ENCODE measurements at regions not wholly inside any gene's neighbourhood (a gene's known extent, or its start where the extent isn't known, plus 50 kb on each side); places are given as distances from the start of the nearest gene placed in this dataset.
A peak's percentile ranks its signal among the peaks of the same experiment; 100 is the strongest.
"Not testable (repeated sequence)": the region's sequence is repeated elsewhere in the genome, so short reads cannot be mapped to it uniquely, and the experiment has no call there.

GRCh38 chr4:13794819-13795565 is 167.5 kb upstream of the BOD1L1 start:
- Histone ChIP-seq H3K4me3 (ENCODE audit: low read length) (no peak overlapping the region), H3K27me3 (ENCODE audit: control insufficient read depth, insufficient read depth, low read length) (no peaks in the 10 kb centered on the region), H3K9me3 (ENCODE audit: control insufficient read depth, insufficient read depth, low read length) (no peaks in the 10 kb centered on the region), H3K27ac (ENCODE audit: low read length) (no peak overlapping the region), H3K4me1 (ENCODE audit: control insufficient read depth, insufficient read depth, low read length) (no peaks in the 10 kb centered on the region), H3K36me3 (ENCODE audit: control insufficient read depth, insufficient read depth, low read length) (no peaks in the 10 kb centered on the region)
- WGBS (ENCODE audit: insufficient coverage, insufficient read length): no CpG with 5 or more reads among the region's 2 CpGs
- DNase-seq (ENCODE audit: low read depth, low spot score): no peak

DNA sequence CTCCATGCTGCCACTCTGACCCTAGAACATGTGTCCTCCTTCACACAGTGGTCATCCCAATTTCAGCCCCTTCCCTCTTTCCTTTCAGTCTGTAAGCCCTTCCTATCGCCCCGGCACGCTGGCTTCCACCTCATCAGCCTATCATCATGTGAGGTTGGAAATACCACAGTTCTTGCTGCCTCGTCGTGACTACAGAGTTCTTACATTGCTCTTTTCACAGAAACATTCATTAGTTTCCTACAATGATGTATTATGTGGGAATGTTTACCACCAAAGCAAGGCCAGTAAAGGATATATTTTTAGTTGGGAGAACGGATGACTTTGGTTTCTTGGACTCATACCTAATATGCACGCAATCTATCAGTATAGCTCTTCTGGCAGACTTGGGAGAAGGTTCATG is 169.5 kb upstream of the BOD1L1 start:
- H3K36me3 ChIP-seq (ENCODE audit: control insufficient read depth, insufficient read depth, low read length): no peaks in the 10 kb centered on the region
- no peaks in the 10 kb centered on the region for H3K9me3 ChIP-seq (ENCODE audit: control insufficient read depth, insufficient read depth, low read length)
- no peaks in the 10 kb centered on the region for H3K4me1 ChIP-seq (ENCODE audit: control insufficient read depth, insufficient read depth, low read length)
- DNase-seq (ENCODE audit: low read depth, low spot score): no peak
- no CpG with 5 or more reads among the region's 7 CpGs for WGBS (ENCODE audit: insufficient coverage, insufficient read length)
- no peak overlapping the region for H3K27ac ChIP-seq (ENCODE audit: low read length)
- no peaks in the 10 kb centered on the region for H3K27me3 ChIP-seq (ENCODE audit: control insufficient read depth, insufficient read depth, low read length)
- no peak overlapping the region for H3K4me3 ChIP-seq (ENCODE audit: low read length)

DNA sequence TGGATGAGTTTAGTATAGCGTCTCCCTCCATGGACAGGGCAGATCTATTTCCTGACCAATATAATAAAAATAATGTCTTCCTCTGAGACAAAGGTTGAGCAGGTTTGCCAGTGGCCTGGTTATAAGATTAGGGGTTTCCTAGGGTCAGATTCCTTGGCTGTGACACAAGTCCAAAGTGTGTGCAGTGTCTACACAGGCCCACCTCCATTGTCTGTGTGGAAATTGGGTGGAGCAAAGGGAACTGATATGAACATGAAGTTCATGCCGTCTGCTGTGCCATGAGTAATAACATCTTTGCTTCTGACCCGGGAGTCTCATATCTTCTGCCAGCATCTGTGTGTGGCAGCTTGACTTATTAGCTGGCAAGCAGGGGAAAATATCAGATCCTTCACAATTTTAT is 187.7 kb upstream of the BOD1L1 start:
- H3K27me3 ChIP-seq (ENCODE audit: control insufficient read depth, insufficient read depth, low read length): no peaks in the 10 kb centered on the region
- no peak overlapping the region for H3K27ac ChIP-seq (ENCODE audit: low read length)
- H3K36me3 ChIP-seq (ENCODE audit: control insufficient read depth, insufficient read depth, low read length): no peaks in the 10 kb centered on the region
- no peak overlapping the region for H3K4me3 ChIP-seq (ENCODE audit: low read length)
- no CpG with 5 or more reads among the region's 3 CpGs for WGBS (ENCODE audit: insufficient coverage, insufficient read length)
- DNase-seq (ENCODE audit: low read depth, low spot score): no peak
- H3K4me1 ChIP-seq (ENCODE audit: control insufficient read depth, insufficient read depth, low read length): no peaks in the 10 kb centered on the region
- no peaks in the 10 kb centered on the region for H3K9me3 ChIP-seq (ENCODE audit: control insufficient read depth, insufficient read depth, low read length)

GRCh38 chr4:13816472-13816871 is 188.9 kb upstream of the BOD1L1 start:
- no peaks in the 10 kb centered on the region for H3K36me3 ChIP-seq (ENCODE audit: control insufficient read depth, insufficient read depth, low read length)
- H3K27ac ChIP-seq (ENCODE audit: low read length): no peak overlapping the region
- H3K9me3 ChIP-seq (ENCODE audit: control insufficient read depth, insufficient read depth, low read length): no peaks in the 10 kb centered on the region
- H3K27me3 ChIP-seq (ENCODE audit: control insufficient read depth, insufficient read depth, low read length): no peaks in the 10 kb centered on the region
- H3K4me1 ChIP-seq (ENCODE audit: control insufficient read depth, insufficient read depth, low read length): no peaks in the 10 kb centered on the region
- DNase-seq (ENCODE audit: low read depth, low spot score): no peak
- H3K4me3 ChIP-seq (ENCODE audit: low read length): no peak overlapping the region

DNA sequence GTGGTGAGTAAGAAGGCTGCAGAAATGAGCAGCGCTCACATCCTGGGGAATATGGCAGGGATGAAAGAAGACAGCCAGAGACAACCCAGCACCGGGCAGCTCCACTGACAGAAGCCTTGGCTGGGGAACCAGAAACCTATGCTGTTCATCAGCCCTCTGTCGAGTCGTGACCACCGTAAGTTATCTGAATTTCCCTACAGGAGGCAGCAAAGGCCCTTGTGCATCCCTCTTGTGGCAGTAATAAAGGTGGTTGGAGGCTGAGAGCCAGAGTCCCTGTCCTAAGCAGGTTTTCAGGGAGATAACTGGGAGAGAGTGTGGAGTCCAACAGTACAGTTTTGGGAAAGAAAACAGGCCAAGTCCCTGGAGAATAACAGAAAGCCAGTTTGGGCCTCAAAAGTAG is 194.0 kb upstream of the BOD1L1 start:
- Histone ChIP-seq H3K4me1 (ENCODE audit: control insufficient read depth, insufficient read depth, low read length) (no peaks in the 10 kb centered on the region), H3K27me3 (ENCODE audit: control insufficient read depth, insufficient read depth, low read length) (no peaks in the 10 kb centered on the region), H3K4me3 (ENCODE audit: low read length) (no peak overlapping the region), H3K27ac (ENCODE audit: low read length) (no peak overlapping the region), H3K36me3 (ENCODE audit: control insufficient read depth, insufficient read depth, low read length) (no peaks in the 10 kb centered on the region), H3K9me3 (ENCODE audit: control insufficient read depth, insufficient read depth, low read length) (no peaks in the 10 kb centered on the region; the same call in 1 of the 2 replicates)
- no CpG with 5 or more reads among the region's 5 CpGs for whole genome bisulfite sequencing (ENCODE audit: insufficient coverage, insufficient read length)
- peak; percentile 29 for DNase-seq (ENCODE audit: low read depth, low spot score)

DNA sequence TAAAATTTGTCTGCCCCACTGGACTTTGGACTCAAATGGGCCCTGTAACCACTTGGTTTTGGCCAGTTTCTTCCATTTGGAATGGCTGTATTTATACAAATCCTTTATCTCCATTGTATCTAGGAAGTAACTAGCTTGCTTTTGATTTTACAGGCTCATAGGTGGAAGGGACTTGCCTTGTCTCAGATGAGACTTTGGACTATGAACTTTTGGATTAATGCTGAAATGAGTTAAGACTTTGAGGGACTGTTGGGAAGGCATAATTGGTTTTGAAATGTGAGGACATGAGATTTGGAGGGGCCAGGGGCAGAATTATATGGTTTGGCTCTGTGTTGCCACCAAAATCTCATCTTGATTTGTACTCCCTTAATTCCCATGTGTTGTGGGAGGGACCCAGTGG is 198.3 kb upstream of the BOD1L1 start:
- H3K4me3 ChIP-seq (ENCODE audit: low read length); H3K36me3 ChIP-seq (ENCODE audit: control insufficient read depth, insufficient read depth, low read length); H3K9me3 ChIP-seq (ENCODE audit: control insufficient read depth, insufficient read depth, low read length); H3K27ac ChIP-seq (ENCODE audit: low read length); H3K27me3 ChIP-seq (ENCODE audit: control insufficient read depth, insufficient read depth, low read length); DNase-seq (ENCODE audit: low read depth, low spot score); H3K4me1 ChIP-seq (ENCODE audit: control insufficient read depth, insufficient read depth, low read length): not testable (repeated sequence)

DNA sequence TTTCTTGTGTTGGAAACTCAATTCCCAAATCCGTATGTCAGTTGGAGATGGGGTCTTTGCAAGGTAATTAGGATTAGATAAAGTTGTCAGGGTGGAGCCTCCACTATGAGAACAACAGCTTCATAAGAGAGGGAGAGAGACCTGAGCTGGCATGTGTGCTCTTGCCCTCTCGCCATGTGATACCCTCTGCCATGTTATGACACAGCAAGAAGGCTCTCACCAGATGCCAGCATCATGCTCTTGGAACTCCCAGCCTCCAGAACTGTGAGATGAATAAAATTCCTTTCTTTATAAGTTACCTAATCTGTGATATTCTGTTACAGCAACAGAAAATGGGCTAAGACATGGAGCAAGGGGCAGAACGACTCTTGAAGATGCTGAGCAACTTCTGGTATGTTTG is 201.9 kb upstream of the BOD1L1 start:
- no peak for DNase-seq (ENCODE audit: low read depth, low spot score)
- no CpG with 5 or more reads among the region's 3 CpGs for WGBS (ENCODE audit: insufficient coverage, insufficient read length)
- no peak overlapping the region for H3K4me3 ChIP-seq (ENCODE audit: low read length)
- no peaks in the 10 kb centered on the region; the same call in 1 of the 2 replicates for H3K9me3 ChIP-seq (ENCODE audit: control insufficient read depth, insufficient read depth, low read length)
- no peak overlapping the region for H3K27ac ChIP-seq (ENCODE audit: low read length)
- H3K27me3 ChIP-seq (ENCODE audit: control insufficient read depth, insufficient read depth, low read length): no peaks in the 10 kb centered on the region
- H3K36me3 ChIP-seq (ENCODE audit: control insufficient read depth, insufficient read depth, low read length): no peaks in the 10 kb centered on the region
- no peaks in the 10 kb centered on the region for H3K4me1 ChIP-seq (ENCODE audit: control insufficient read depth, insufficient read depth, low read length)

DNA sequence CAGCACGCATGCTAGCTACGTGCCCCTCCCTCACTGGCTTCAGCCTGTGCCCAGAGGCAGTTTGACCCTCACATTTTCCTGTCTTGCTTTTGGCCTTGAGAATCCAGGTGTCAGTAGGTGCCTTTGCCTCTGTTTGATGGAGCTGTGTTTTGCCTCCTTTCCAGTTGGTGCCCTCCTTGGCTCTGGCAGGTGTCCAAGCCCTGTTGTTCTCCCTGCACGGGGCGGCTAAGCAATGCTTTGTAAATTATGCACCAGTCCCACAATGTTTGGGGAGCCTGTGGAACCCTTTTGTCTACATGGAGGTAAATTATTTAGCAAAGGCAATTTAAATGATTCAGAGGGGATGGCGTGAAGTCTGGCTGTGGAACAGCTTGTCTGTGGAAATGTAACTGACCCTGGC is 202.9 kb upstream of the BOD1L1 start:
- no peak for DNase-seq (ENCODE audit: low read depth, low spot score)
- no peaks in the 10 kb centered on the region for H3K9me3 ChIP-seq (ENCODE audit: control insufficient read depth, insufficient read depth, low read length)
- H3K27ac ChIP-seq (ENCODE audit: low read length): no peak overlapping the region
- no peaks in the 10 kb centered on the region for H3K27me3 ChIP-seq (ENCODE audit: control insufficient read depth, insufficient read depth, low read length)
- no peaks in the 10 kb centered on the region for H3K4me1 ChIP-seq (ENCODE audit: control insufficient read depth, insufficient read depth, low read length)
- H3K36me3 ChIP-seq (ENCODE audit: control insufficient read depth, insufficient read depth, low read length): no peaks in the 10 kb centered on the region
- no CpG with 5 or more reads among the region's 5 CpGs for WGBS (ENCODE audit: insufficient coverage, insufficient read length)
- no peak overlapping the region for H3K4me3 ChIP-seq (ENCODE audit: low read length)

- no peak for DNase-seq (ENCODE audit: low read depth, low spot score)
- Histone ChIP-seq H3K36me3 (ENCODE audit: control insufficient read depth, insufficient read depth, low read length) (no peaks in the 10 kb centered on the region), H3K27ac (ENCODE audit: low read length) (no peak overlapping the region), H3K9me3 (ENCODE audit: control insufficient read depth, insufficient read depth, low read length) (no peaks in the 10 kb centered on the region), H3K27me3 (ENCODE audit: control insufficient read depth, insufficient read depth, low read length) (no peaks in the 10 kb centered on the region), H3K4me3 (ENCODE audit: low read length) (no peak overlapping the region), H3K4me1 (ENCODE audit: control insufficient read depth, insufficient read depth, low read length) (no peaks in the 10 kb centered on the region)
- WGBS (ENCODE audit: insufficient coverage, insufficient read length): no CpG with 5 or more reads among the region's 4 CpGs
Measured at GRCh38 chr4:13833171-13833804, 205.8 kb upstream of the BOD1L1 start.

DNA sequence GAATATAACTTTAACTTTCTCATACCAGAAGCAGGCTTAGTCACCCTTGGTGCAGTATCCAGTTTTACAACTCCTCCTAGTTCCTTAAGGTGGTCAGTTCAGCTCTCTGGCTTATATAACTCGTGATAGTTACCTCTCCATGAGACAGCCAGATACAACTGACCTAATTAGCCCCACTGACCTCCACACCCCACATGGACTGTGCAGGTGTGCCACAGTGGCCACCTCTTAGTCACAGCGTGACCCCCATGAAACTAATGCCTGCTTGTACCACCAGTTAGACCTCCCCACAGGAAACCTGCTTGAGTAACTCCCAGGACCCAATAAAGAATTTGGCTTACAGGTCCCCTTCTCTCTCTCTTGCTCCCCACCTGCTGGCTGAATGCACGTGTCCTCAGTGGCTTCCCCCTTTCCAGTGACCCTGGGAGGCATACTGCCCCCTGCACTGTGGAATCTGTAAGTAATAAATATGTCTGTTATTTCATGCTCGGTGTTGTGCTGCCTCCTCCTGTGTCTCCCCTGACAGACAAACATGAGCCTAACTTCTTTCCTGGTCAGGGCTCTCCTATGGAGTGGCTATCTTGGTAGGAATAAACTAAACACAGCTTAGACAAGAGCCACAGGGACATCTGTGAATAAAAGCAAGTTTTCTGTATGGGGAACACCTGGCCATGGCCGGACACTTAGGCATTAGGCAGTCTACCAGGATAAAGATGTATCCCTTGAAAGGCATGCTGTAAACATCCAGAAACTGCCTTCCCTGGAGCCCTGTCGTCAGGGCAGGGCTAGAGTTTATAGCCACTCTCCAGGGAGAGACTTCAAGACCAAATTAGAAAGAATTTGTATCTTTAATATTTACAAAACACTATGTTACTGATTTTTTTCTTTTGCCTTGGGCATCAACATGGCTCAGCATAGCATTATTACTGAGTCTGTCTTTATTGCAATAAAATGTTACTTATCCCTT is 209.7 kb upstream of the BOD1L1 start:
- H3K36me3 ChIP-seq (ENCODE audit: control insufficient read depth, insufficient read depth, low read length): no peaks in the 10 kb centered on the region
- H3K9me3 ChIP-seq (ENCODE audit: control insufficient read depth, insufficient read depth, low read length): no peaks in the 10 kb centered on the region
- H3K4me1 ChIP-seq (ENCODE audit: control insufficient read depth, insufficient read depth, low read length): no peaks in the 10 kb centered on the region
- DNase-seq (ENCODE audit: low read depth, low spot score): no peak
- H3K27me3 ChIP-seq (ENCODE audit: control insufficient read depth, insufficient read depth, low read length): no peaks in the 10 kb centered on the region
- H3K27ac ChIP-seq (ENCODE audit: low read length): no peak overlapping the region
- WGBS (ENCODE audit: insufficient coverage, insufficient read length): no CpG with 5 or more reads among the region's 6 CpGs
- H3K4me3 ChIP-seq (ENCODE audit: low read length): no peak overlapping the region

Measured in iPS DF 6.9 (cell line).